GM13977 (cell line): ENCODE measurements at regions not wholly inside any gene's neighbourhood (a gene's known extent, or its start where the extent isn't known, plus 50 kb on each side); places are given as distances from the start of the nearest gene placed in this dataset.

Source experiments
- DNase-seq: peaks from one replicate; pipeline ENCODE4 v3.0.0; 2012; ENCODE audit warnings: low spot score
- in situ Hi-C: fragments of 300-500 bp; cut with MboI; formaldehyde crosslinking; loops from one replicate; pipeline ENCODE4 v1.12.0; 2022; ENCODE audit warnings: low sequenced_read_pairs, low pct_unique_long_range_greater_than_20kb, mixed read lengths, inconsistent platforms; ENCODE audit not compliant: unreplicated experiment
- TF ChIP-seq, protein P1 (sequence below): IDR thresholded peaks from 2 replicates; pipeline ENCODE4 v1.5.1; 2012; ENCODE audit warnings: mild to moderate bottlenecking, control low read depth; ENCODE audit not compliant: insufficient read depth; ENCODE audit errors: extremely low read depth, missing control alignments

DNA sequence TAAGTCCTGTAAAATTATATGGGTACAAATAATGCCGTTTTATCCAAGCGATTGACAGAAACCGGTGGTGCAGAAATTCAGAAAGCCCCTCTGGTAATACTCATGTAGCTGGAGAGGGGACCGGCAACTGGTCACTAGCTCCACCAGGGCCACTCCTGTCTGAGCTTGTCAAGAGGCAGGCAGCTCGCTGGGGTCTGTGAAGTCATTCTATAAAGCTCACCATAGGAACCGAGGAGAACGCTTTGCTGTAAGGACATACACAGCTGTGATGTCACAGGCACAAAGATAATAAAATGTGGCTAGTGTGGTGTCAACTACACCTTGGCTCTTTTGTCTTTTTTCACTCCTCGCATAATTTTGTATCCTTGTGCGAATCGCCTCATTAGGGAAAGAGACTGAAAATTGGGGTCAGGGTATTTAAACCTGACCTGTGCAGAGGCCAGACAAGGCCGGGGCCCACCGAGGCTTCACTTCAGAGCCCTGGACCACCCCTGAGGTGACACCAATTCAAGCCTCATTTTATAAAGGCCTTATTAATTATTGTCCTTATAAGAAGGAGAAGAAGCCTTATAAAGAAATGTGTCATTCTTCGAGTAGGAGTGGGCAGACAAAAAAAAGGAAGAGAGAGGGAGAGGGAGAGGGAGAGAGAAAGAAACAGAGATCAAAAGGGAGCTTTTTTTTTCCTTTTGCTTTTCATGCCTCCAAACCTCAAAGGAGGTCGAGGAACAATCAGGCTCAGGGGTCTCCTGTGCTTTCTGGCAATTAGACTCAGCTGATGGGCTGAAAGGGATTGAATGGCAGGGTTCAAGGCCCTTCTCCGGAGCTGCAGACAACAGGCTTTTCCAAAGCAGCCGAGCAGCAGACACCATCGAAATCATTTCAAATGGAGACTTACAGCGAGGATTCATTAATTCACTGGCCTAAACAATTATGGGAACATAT is 813.3 kb upstream of the ARRDC4 start:
- in situ Hi-C loops: no loop called here
- TF ChIP-seq, protein P1, sequence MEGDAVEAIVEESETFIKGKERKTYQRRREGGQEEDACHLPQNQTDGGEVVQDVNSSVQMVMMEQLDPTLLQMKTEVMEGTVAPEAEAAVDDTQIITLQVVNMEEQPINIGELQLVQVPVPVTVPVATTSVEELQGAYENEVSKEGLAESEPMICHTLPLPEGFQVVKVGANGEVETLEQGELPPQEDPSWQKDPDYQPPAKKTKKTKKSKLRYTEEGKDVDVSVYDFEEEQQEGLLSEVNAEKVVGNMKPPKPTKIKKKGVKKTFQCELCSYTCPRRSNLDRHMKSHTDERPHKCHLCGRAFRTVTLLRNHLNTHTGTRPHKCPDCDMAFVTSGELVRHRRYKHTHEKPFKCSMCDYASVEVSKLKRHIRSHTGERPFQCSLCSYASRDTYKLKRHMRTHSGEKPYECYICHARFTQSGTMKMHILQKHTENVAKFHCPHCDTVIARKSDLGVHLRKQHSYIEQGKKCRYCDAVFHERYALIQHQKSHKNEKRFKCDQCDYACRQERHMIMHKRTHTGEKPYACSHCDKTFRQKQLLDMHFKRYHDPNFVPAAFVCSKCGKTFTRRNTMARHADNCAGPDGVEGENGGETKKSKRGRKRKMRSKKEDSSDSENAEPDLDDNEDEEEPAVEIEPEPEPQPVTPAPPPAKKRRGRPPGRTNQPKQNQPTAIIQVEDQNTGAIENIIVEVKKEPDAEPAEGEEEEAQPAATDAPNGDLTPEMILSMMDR: no peak
- no peak for DNase-seq

DNA sequence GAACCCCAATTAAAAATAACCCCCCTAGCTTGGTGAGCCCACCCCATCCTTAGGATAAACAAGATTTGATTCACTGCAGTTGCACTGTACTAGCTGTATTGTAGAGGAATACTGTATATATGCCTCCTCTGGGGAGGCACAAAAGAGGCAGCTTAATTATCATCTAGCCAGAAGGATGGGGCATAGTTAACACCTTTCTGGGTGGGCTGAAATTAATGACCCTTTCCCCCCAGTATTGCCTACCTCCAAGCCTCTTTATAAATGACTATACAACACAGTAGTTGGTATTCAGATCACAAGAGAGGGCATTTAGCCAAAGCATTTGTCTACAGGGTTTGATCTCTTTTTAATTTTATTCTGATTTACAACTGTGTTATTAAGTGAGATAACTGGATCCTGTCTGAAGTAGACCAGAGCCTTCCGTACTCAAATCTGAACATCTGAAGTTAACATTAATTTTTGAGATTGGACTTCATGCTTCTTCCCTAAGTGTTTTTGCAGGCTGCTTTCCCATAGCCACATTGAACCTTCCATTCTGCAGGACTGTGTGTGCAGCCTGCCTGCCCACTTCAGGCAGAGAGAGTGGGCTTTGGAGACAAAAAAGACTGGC is 807.0 kb upstream of the ARRDC4 start:
- TF ChIP-seq, protein P1: no peak
- DNase-seq: no peak
- in situ Hi-C loops: no loop called here

DNA sequence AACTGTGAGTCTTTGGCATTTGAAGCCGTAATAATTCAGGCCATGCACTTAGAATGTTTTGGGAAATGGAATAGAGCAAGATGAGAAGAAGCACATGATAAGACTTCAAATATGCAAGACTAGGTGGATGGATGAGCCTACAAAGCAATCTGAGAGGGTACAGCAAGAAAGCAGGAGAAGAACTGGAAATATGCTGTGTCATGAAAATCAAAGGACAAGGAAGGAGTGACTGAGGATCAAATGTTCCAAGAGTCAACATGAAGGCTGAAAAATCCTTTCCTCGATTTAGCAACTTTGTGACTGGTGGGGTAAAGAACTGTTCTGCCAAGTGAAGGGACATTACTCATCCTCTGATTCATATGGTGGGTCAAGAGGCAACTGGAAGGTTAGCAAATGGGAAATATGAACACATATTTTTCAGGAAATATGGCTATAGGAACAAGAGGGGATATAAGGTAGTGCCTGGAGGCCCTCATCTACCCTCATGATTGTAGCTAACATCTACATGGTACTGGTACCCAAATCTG is 803.7 kb upstream of the ARRDC4 start:
- DNase-seq: no peak
- in situ Hi-C loops: no loop called here
- TF ChIP-seq, protein P1: no peak

DNA sequence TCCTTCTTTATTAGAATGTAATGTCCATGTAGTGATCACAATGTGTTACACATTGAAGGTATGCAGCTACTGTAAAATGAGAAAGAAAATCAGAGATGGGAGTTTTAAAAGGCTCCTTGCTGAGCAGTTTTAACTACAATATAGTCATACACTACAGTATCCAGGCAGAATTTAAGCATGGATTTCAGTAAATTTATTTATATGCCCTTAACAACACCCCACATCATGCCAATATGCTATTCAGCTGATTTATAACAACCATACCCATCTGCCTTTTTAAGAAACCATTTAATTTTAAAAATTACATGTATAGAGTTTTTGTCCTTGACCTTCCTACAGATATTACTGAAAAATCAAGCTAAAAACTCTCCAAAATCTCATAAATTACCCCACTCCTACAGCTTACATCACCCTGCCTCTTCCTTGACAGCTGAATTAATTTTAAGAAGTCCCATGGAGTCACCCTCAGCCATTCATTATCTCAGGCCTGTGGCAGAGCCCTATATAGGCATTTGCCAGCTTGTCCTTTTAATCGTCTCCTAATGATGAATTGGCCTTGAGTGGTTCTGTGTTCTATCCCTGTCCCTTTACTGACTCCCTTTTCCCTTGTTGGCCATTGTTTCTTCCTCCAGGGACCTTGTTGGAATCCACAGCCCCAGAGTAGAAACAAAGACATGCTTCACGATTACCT is 797.6 kb upstream of the ARRDC4 start:
- in situ Hi-C loops: no loop called here
- TF ChIP-seq, protein P1: no peak

DNA sequence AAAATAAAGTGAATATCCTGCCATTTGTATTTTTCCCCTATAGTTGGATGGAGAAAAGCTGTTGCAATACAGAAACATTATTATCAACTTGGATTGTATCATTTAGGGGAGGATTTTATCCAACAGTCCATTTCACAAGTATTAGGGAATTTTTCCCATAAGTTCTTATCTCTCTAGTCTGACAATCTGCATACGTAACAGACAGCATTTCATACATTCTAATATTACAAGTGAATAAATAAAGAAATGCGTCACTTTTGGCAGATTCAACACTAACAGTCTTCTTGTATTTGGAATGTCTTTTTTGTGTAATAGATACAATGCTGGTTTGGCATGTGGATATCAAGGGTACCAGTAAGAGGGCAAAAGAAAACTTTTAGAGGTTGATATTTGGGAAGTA is 795.3 kb upstream of the ARRDC4 start:
- in situ Hi-C loops: no loop called here
- TF ChIP-seq, protein P1: no peak
- DNase-seq: no peak

More for the DNA sequence above, 797.6 kb upstream of the ARRDC4 start:
- DNase-seq: no peak

DNA sequence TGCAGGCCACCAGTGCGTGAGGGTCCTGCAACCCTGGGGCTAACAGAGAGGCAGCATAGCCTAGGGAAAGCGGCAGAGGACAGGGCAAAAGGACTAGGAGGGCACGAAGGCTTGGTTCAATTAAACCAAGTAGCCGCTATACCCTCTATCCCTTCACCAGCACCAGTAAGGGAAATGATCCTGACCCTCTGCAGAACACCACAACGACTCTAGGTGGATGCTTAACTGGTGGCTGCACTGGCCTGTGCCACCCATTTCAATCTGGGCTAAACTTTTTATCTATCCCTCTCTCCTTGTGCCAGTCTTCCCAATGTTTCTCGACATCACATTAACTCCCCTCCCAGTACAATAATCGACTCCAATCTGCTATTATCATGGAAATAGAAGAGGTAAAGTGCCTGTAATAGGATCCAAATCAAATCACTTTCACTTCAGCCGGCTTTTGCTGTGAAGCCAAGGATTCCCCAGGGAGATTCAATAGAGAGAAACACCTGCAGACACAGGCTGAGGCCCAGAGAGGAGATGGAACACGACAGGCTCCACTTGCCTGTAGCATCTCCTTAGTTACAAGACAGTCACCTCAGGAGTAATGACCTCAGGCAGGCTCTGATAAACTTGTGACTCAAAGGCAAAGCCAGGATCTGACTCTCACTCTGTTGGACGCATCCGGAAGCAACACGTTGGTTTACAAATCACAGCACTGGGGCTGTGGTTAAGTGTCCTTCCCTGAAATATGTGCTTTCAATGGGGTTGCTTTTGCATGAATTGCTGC is 791.6 kb upstream of the ARRDC4 start:
- in situ Hi-C loops: no loop called here
- TF ChIP-seq, protein P1: no peak
- no peak for DNase-seq
